Hepatocyte (in vitro differentiated cells): ENCODE measurements at regions not wholly inside any gene's neighbourhood (a gene's known extent, or its start where the extent isn't known, plus 50 kb on each side); places are given as distances from the start of the nearest gene placed in this dataset.

Source experiments
- EZH2phosphoT487 ChIP-seq: fragments of 200-600 bp; sonication (generic); IDR thresholded peaks from one replicate; pipeline ENCODE4 v1.6.1; 2018; ENCODE audit warnings: antibody characterized with exemption, mild to moderate bottlenecking, low read depth, moderate library complexity; ENCODE audit not compliant: unreplicated experiment, severe bottlenecking
- TF ChIP-seq, protein P1 (sequence below): fragments of 200-600 bp; sonication (generic); IDR thresholded peaks from 2 replicates; pipeline ENCODE4 v1.5.1; 2016; ENCODE audit warnings: antibody characterized with exemption, mild to moderate bottlenecking; ENCODE audit not compliant: poor library complexity

DNA sequence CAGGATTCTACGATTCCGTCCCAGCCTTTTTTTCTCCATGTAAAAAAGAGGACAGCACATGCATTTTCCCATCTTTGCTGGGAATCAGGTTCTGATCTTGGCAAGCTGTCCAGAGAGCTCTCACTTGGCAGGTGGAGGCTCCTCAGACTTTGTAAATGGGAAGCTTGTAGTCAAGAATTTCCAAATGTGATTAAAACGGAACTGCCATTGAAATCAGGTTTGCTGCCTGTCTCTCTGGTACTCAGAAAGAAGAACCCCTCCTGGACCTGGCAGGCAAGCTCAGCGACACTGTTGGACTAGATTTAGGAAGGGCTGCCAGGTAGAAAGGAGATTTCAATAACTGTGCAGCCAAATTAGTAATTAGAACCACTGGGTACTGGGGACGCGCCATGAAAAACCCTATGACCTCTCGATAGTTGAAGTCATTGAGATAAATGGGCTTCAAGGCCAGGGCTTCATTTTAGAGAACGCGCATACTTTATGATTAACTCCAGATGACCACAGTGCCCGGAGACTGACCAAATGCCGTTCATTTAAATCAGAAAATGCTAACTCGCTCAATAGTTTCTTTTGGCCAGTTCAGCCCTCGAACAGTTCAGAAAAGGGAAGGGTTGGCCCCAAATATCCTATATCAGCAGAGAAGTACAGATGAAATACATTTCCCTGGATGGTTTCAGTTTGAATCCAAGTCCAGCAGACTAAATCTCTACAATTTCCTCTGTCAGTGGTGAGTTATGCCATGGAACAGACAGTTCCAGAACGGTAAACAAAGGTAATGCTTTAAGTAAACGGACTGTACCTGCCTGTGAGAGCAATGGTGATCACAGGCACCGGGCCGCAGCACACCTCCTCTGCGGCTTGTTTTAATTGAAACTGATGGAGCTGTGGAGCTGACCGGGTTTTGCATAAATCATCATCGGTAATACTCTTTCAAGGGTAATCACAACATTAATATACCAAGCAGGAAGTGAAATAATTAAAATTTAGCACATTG lies 517.4 kb downstream of the RFC3 start:
- no peak for TF ChIP-seq EZH2phosphoT487
- TF ChIP-seq, protein P1, sequence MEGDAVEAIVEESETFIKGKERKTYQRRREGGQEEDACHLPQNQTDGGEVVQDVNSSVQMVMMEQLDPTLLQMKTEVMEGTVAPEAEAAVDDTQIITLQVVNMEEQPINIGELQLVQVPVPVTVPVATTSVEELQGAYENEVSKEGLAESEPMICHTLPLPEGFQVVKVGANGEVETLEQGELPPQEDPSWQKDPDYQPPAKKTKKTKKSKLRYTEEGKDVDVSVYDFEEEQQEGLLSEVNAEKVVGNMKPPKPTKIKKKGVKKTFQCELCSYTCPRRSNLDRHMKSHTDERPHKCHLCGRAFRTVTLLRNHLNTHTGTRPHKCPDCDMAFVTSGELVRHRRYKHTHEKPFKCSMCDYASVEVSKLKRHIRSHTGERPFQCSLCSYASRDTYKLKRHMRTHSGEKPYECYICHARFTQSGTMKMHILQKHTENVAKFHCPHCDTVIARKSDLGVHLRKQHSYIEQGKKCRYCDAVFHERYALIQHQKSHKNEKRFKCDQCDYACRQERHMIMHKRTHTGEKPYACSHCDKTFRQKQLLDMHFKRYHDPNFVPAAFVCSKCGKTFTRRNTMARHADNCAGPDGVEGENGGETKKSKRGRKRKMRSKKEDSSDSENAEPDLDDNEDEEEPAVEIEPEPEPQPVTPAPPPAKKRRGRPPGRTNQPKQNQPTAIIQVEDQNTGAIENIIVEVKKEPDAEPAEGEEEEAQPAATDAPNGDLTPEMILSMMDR: no peak
